GM10266 (cell line): ENCODE measurements at regions not wholly inside any gene's neighbourhood (a gene's known extent, or its start where the extent isn't known, plus 50 kb on each side); places are given as distances from the start of the nearest gene placed in this dataset.
"Not testable (repeated sequence)": the region's sequence is repeated elsewhere in the genome, so short reads cannot be mapped to it uniquely, and the experiment has no call there.

Experiments used
- DNase-seq: peaks from one replicate; pipeline ENCODE4 v3.0.0; 2012; ENCODE audit errors: extremely low spot score
- CTCF ChIP-seq: IDR thresholded peaks from 2 replicates; pipeline ENCODE4 v1.5.1; 2012; ENCODE audit warnings: mild to moderate bottlenecking, low read depth; ENCODE audit not compliant: control insufficient read depth, insufficient read depth; ENCODE audit errors: missing control alignments

DNA sequence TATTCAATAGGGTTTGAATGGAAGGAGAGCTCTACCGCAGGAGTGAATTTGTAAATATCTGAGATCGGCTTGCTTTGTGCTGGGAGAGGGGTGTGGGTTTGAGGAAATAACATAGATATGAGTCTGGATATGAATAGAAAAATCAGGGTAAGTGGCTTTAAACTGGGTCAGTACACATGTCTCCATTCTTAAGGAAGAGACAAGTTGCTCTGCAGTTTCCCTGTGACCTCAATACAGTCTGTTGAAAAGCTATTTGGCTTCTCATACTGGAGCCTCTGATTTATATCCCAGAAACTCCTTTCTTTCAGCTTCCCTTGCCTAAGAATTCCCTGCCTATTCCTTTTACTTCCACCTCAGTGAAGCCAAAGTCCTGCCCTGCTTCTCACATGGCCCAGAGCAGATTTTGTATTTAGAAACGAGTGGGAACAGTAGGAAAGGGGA lies 153.5 kb upstream of the ATF7IP start:
- DNase-seq: no peak
- TF ChIP-seq CTCF: no peak

- no peak for TF ChIP-seq CTCF
- no peak for DNase-seq
Observed at GRCh38 chr12:14213542-14213941, 151.9 kb upstream of the ATF7IP start.

- no peak for DNase-seq
- no peak for TF ChIP-seq CTCF
Observed at GRCh38 chr12:14214495-14214894, 151.0 kb upstream of the ATF7IP start.

- DNase-seq: not testable (repeated sequence)
Observed at GRCh38 chr12:14215949-14216348, 149.5 kb upstream of the ATF7IP start.

DNA sequence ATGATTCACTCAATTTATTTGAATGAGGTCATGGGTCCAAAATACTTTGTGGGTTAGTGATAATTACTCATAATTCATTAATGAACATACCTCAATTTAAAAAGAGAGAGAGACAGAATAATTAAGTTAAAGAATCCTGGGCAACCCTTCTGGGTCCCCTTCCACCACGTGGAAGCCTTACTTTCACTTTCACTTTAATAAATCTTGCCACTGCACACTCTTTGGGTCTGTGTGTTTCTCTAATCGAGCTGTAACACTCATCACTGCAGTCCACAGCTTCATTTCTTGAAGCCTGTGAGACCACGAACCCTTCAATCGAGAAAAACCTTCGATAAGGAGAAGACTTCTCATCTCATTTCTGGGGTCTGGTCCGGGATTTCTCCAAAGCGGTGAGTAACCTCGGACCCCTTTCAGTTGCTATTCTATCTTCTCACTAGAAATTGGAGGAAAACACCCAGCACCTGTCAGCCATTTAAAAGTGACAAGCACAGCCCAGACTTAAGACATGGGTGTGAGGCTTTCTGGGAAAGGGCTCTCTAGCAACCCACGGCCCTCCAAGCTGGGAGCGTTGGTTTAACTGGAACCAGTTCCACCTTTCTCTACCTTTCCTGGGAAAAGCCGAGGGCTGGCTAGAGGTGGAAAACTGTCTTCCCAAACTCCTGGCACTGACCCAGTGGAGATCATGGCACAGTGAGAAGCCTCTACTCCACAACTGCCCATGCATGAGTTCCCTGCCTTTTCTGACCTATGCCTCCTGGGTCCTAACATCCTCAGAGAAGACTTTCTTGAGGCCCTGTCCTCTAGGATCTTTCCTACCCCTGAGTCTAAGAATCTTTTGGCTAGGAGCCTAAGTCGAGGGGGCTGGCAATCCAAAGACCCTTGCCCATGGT lies 148.8 kb upstream of the ATF7IP start:
- no peak for TF ChIP-seq CTCF
- no peak for DNase-seq

DNA sequence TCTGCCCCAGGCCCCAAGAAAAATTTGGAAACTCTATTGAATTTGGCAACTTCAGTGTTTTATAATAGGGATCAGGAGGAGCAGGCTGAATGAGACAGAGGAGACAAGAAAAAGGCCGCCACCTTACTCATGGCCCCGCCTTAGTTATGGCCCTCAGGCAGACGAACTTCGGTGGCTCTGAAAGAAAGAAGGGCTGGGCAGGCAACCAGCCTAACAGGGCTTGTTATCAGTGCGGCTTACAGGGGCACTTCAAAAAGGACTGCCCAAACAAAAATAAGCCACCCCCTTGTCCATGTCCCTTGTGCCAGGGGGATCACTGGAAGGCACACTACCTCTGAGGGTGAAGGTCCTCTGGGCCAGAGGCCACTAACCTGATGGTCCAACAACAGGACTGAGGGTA lies 146.3 kb upstream of the ATF7IP start:
- no peak for DNase-seq
- TF ChIP-seq CTCF: no peak

DNA sequence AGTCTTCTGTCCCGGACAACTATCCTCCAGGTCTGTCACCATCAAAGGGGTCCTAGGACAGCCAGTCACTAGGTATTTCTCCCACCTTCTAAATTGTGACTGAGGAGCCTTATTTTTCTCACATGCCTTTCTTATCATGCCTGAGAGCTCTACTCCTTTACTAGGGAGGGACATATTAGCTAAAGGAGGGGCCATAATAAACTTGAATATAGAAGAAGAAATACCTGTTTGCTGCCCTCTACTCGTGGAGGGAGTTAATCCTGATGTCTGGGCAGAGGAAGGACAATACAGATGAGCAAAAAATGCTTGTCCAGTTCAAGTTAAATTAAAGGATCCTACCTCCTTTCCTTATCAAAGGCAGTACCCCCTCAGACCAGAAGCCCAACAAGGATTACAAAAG lies 145.8 kb upstream of the ATF7IP start:
- DNase-seq: not testable (repeated sequence)

DNA sequence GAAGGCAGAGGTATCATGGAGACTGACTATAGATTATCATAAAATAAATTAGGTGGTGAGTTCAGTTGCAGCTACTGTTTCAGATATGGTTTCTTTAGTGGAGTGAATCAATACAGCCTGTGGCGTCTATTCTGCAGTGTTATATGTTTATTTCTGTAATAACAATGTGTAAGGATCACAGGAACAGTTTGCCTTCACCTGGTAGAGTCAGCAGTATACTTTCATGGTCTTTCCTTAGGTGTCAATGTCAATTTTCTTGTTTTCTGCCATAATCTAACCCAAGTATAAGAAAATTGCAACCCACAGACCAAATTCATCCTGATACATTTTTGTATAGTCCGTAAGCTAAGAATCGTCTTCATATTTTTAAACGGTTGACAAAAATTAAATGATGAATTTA lies 140.4 kb upstream of the ATF7IP start:
- DNase-seq: no peak
- no peak for TF ChIP-seq CTCF

GRCh38 chr12:14235176-14235575 lies 130.3 kb upstream of the ATF7IP start:
- DNase-seq: not testable (repeated sequence)

- not testable (repeated sequence) for DNase-seq
Observed at GRCh38 chr12:14236641-14237040, 128.8 kb upstream of the ATF7IP start.
